KBM-7 (cell line): ENCODE measurements at regions not wholly inside any gene's neighbourhood (a gene's known extent, or its start where the extent isn't known, plus 50 kb on each side); places are given as distances from the start of the nearest gene placed in this dataset.

Source experiments
- DNase-seq: peaks from one replicate; pipeline ENCODE4 v3.0.0-alpha.2; 2015
- in situ Hi-C: fragments of 300-500 bp; cut with MboI; formaldehyde crosslinking; loops from 2 replicates; pipeline ENCODE4 v1.14.3; 2020; ENCODE audit warnings: low sequenced_read_pairs, low pct_unique_long_range_greater_than_20kb, mixed read lengths

DNA sequence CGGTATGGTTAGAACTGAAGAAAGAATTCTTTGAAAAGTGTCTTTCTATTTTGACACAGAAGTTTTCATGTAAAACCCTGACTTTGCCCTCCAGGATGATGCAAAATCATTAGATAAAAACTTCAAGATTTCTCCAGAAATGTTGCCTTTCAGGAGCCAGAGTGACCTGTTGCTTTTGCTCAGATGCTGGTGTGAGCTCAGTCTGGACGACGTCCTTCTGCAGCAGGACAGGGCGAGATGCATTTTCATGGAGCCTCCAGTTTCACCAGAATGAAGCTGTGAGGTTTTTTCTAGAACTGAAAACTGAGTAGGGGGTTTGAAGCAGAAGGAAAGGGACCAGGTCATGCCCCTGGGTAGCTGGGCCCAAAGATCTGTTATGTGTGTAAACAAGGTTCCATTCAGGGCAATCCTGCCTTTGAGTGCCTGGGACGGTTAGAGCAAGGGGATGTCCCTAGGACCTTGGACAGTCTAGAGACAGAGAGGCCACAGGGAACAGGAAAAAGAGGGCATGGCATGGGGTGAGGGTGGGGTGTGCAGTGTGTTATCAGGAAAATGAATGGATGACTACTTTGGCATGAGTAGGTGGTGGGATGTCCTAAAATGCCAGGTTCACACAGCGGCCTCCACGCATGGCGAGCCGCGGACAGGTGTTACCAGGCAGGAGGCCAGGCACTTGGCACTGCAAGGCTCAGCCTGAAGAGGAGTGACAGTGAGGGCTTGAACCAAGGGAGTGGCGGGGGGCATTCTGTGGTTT, 356.3 kb downstream of the CXCL12 start:
- in situ Hi-C loops: no loop called here

DNA sequence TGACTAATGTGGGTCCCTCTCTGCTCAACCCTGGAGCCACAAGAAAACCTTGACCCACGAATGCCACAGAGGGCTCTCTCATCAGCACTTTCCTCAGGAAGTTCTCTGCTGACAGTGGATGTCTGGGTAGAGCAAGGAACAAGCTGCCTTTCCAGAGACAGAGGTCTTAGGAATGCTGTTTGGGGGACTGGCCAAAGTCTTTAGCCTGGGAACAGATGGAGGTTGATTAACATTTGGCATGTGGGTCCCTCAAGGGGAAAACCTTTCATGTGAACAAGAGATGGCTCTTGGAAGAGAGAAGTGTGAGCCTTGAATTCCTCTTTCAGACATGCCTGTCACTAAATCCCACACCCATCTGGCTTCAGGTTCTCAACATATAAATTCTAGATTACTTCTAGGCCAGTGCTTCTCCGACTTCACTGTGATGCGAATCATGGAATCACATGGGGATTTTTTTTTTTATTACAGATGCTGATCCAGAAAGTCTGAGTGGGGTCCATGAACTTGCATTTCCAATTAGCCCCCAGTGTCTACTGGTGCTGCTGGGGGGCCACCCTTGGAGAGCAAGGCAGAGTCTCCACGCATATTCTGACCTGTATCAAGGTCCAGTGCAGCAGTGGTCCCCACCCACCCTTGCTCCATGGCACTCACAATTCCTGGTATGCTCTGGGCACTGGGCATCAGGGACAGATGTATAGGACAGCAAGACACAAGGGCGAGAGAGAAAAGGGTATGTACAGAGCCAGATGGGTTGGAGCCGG, 360.4 kb downstream of the CXCL12 start:
- no peak for DNase-seq
- in situ Hi-C loops: no loop called here

More for the DNA sequence above, 356.3 kb downstream of the CXCL12 start:
- DNase-seq: no peak

DNA sequence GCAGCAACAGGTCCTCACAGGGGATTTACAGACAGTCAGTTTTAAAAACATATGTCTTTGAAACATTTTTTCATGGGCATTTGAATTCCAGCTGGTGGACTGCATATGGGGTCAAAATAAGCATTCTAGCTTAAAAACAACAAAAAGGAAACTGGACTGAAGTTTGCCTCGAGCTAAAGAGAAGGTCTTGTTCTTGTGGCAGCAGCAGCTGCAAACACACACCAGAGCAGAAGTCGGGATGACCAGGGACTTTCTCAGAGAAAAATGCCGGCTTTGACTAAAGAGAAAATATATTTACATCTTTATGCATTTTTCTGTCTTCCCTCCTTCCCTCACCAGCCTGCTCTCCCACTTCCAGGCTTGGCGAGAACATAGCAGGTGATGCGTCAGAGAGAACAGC, 361.4 kb downstream of the CXCL12 start:
- in situ Hi-C loops: no loop called here

DNA sequence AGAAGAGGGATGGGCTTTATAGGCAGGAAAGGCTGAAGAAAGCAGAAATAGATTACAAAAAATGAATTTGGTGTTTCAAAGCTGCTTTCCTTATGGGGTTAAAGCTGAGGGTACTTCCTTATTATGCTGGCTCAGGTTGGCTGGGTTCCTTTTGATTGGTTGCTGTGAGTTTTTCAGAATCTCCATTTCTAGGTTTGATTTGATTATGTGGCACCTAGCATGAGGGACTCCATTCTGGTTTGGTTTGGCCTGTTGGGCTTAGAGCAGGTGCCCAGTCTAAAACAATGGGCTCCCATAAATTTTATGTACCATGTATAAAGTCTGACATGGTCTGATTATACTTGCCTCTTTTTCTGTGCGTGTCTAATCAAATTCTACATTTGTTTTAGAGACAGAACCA, 362.7 kb downstream of the CXCL12 start:
- in situ Hi-C loops: no loop called here
- DNase-seq: no peak

More for the DNA sequence above, 361.4 kb downstream of the CXCL12 start:
- DNase-seq: no peak

DNA sequence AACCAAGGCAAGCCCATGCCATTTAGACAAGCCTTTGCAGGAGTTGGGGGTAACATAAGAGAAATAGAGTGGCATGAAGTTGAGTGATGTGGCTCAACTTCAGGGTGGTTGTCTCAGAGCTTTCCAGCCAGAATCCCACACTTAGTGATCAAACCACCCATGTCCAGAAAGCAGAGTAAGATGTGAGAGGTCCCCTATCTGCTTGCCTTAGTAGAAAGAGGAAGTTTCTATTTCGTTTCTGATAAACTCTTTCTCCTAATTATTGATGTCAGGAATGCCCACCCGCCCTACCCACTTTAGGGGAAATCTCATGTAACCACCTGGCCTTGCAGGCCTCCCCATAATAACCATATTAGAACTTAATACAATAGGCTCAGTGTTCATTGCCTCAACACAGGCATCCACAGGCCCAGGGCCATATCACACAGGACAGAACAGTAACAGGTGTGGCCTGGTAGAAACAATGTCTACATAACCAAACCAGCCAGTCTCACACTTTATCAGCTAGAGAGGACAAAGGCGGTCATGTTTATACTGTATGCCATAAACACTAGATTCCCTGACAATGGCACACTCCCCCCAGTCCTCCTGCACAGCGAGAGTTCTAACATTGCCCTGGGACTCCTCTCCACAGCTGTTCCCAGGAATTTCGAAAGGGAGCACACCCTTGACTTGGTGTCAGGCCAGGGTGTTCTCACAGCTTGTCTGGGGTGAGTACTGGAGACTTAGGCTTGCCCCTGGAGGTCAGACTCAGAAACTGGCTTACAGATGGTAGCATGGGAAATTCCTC, 364.4 kb downstream of the CXCL12 start:
- no peak for DNase-seq
- in situ Hi-C loops: no loop called here

DNA sequence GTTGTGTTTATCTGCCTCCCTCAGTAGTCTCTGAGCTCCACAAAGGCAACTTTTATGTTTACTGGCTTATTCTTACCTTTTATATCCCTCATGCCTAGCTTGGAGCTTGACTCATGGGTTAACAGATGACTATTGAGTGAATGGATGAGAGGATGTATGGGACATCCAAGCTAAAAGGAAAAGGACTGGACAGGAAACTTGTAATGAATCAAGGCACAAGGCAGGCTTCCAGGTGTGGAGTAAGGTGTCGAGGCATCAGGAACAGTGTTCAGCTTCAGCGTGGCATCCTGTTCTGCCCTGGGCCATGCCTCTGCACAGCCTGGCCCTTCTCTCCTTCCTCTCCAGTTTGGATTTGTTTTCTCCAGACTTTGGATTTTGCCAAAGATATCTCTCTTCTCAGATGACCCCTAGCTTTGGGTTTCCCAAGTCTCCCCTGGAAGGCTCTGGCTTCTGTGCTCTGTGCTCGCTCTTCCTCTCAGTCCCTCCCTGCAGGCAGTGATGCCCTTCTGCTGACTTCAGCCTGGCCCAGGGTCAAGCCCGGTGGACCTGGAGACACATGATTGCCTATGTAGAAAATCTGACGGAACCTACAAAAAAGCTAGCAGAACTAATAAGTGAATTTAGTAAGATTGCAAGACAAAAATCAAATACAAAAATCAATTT, 367.3 kb downstream of the CXCL12 start:
- in situ Hi-C loops: no loop called here
- DNase-seq: no peak

DNA sequence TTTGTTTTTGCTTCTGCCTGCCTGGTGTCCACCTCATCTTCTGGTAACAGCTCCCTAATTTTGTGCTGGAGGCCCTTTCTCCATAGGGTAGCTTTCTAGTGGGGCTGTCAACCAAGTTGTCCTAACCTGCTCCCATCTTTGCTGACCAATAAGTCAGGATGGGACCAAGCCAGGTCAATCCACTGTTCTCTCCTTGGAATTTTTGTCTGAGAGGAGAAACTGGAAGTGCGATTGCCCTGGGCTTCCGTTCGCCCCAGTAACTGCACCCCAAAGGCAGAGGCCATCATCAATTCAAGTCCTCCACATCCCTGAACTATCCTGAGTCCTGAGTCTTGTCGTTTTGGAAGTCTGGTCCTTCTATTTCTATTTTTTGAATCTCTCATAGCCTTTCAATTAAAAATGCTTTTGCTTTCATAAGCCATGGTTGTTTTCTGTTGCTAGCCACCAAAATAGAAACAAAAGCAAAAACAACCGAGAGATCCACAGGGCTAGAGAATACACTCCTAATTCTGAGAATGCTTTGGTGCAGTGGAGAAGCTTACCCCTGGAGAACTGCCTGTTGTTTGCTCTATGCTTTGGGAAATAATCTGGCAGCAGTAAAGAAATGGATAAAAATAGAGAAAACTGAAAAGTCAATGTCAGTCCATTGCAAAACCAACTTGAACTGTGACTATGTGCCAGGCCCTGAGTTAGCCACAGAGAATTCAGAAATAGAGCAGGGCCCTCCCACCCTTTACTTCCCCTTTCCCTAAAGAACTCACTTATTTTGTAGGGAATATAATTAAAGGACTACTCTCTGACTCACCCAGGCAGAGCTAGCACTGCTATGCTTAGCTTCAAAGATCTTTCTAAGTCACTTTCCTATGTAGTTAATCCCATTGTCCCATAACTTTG, 368.1 kb downstream of the CXCL12 start:
- DNase-seq: no peak
- in situ Hi-C loops: no loop called here

DNA sequence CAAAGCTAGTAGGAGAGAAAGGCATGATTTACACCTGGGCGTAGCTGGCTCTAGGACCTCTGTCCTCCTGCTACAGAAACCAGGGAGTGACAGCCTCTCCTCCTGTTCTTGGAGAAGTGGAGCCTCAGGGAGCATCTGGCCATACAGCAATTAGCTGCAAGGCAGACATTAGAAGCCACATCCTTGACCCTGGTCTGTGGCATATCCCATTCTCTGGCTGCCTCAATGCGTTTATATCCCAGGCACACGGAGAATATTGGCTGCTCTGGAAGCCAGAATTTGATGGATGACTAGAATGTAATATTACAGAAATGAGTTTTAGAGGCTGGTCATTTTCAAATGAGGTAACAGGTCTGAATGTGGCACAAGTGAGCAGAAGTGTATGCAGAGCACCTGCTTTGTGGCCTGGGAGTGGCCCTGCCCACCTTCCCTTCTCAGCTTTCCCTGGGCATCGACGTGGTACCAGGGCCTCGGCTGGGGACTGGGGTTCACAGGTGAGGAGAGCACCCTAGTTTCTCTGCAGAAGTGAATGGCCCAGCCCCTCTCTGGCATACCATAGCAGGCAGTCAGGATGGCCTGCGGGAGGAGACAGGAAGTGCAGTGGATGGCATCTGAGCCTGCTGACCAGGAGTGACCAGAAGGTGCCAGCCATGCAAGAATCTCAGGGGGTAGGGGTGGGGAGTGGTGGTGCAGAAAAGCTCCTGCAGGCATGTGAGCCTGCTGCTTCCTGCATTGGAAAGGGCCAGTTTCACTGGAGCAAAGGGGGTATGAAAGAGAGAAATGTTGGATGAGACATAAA, 367.2 kb upstream of the ZNF32 start:
- in situ Hi-C loops: no loop called here
- DNase-seq: no peak

DNA sequence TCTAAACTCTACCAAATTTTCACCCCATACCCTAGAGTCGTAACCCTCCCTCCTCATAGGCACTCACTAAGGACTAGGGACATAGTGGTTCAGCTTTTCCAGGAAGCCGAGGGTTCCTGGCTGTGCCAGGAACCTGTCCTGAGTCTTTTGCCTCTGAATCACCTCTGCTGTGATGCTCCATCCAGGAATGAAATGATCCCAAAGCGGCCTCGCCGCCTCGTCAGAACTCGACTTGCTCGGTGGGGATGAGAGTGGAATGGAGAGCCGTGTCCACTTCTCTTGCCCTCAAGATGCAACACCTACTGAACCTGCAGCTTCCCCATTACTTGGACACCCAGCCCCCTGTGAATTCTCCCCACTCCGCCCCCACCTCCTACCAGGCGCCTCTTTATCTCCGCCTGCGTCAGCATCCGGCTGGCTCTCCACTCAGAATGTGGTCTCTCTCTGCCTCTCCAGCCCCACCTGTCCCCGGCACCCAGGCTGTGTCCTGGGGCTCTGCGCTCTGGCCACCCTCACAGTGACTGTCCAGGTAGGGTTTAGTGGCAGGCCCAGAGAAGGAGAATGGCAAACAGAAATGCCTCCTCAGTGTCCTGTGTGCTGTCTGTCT, 366.1 kb upstream of the ZNF32 start:
- in situ Hi-C loops: no loop called here
- DNase-seq: no peak

DNA sequence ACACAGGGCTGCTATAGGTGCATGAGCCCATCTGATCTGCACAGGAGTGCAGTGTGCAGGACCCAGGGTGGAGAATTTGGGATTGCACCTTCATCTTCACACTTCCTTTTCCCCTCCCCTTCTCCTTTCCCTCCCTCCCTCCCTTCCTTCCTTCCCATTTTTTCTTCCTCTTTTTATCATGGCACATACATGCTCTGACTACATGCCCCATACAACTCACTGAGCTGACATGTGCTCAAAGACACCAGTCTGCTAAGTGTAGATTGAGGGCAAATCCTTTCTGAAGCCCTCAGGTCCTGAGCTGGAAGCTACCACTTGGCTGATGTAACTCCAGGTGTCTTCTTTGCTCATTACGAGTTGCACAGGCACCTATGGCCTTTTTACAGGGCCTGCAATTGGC, 365.3 kb upstream of the ZNF32 start:
- DNase-seq: no peak
- in situ Hi-C loops: no loop called here

DNA sequence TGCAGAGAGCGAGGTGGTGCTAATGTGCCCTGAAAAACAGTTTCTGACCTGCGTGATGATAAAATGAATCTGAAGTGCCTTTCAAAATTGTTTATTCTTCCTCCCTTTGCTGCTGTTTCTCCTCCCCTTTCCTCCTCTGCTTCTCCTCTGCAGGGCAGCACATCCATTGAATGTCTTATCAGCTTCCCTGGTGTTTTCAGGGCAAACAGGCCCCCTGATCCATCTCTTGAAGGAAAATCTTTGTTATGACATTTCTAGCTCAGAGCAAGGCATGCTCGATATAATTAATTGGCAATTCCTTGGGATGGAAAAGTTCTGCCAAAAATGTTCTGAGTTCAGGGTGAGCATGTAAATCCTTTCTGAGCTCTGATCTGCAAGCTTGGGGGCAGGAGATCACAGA, 364.2 kb upstream of the ZNF32 start:
- no peak for DNase-seq
- in situ Hi-C loops: no loop called here

DNA sequence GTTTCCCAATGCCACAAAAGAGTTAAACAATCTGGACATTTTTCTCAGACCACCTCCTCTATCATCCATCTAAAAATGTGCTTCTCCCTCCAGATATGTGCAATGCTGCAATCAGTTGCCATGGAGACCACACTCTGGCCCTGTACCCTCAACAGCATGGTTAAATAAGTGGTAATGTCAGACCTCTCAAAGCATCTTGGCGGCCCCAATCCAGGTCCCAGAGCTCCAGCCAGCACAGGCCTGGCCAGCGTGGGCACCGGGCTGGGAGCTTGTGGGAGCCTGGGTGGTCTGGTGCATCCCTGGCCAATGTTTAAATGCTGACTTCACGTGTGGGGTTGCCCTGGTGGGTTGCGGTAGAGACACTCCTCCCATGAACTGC, 362.9 kb upstream of the ZNF32 start:
- in situ Hi-C loops: no loop called here
- no peak for DNase-seq

DNA sequence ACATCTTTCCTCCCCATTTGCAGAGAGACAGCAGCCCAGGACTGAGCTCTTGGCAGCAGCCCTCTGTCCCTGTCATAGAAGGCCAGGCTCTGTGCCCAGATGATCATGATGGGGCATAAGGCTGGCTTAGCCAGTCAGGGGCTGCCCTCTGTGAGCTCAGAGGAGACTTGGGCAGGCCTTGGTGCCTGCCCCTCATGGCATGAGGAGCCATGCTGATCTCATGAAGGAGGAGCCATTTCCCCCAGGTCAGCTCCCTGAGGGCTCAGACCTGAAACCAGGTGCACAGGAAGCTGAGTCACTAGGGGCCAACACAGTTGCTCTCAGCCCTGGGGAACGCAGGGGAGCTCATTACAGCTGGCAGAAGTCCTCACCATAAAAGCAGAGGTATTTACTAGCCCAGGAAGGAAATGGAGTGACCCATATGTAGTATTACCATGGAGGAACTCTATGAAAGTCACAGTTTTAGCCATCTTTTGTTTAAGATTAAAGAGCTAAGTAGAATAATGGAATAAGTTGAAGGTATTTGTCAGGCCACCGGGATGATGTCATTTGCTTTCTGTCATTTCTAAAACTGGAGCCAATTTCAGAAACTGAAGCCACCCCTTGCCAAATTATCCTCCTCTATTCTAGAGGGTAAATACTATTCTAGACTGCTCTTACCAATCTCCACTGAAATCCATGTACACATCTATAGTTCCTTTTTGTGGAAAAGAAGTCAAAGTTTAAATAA, 362.4 kb upstream of the ZNF32 start:
- DNase-seq: no peak

DNA sequence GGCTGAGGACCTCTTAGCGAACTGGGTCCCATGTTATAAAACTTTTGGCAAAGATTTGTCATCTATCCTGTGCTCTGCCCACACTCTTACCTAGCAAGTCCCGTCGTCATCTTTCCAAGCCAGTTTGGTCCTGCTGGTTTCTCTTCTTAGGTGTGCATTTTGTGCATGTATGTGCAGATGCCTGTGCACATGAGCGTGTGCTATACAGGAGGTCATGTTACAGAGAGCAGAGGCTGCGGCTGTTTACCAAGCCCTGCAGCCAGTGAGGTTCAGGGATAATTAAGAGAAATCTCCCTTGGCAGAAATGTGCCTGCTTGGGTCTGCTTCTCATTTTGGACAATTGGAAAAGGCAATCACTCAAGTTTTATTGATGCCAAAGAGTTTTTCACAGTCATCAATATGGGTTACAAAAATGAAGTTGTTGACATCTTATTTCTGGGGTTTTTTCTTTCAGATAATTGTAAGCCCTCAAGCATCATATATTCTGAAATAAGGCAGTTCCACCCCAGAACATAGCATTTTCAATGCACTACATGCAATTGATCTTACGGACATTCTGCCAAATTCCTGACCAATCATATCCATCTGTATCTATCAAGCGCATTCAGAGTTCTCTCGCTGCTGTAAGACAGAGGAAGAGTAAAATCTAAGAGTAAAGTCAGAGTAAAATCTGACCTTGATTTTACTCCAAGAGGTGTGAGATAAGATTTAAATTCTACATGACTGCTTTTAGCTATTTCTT, 361.4 kb upstream of the ZNF32 start:
- no peak for DNase-seq
- in situ Hi-C loops: no loop called here

More for the DNA sequence above, 362.4 kb upstream of the ZNF32 start:
- in situ Hi-C loops: no loop called here

DNA sequence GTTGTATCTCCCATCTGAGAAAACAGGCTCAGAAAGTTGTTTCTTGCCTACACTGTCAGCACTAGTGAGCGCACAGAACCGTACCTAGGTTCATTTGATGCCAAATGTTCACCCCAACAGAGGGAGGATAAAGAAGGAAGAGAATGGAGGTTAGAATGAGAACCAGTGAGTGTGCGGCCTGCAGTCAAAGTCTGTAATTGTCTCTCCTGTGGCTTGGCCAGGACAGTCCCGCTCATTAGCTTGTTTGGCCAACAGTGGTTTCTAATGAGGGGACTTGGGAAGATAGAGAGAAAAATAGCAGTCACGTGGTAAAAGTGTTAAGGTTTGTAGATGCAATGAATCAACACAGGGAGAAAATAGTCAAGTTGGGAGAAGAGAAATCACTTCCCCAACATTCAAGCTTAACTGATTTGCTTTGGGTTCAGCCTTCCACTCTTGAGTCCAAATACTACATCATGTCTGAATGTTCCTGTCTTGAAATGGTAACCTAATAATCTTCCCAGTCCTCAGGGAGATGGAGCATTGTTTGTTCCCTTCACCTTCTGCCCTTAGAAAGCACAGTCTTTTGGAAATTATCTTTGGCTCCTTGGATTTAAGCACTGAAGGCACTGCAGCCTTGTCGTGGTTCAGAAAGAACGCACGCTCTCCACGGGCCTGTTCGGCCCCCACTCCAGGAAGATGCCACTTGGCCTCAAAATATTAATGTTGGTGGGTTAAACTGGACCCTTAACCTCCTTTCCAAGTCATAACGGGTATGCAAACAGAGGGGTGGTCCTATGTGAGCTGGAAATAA, 360.4 kb upstream of the ZNF32 start:
- in situ Hi-C loops: no loop called here
- no peak for DNase-seq
